ENCODE measurements at regions not wholly inside any gene's neighbourhood (a gene's known extent, or its start where the extent isn't known, plus 50 kb on each side); places are given as distances from the start of the nearest gene placed in this dataset.

DNA sequence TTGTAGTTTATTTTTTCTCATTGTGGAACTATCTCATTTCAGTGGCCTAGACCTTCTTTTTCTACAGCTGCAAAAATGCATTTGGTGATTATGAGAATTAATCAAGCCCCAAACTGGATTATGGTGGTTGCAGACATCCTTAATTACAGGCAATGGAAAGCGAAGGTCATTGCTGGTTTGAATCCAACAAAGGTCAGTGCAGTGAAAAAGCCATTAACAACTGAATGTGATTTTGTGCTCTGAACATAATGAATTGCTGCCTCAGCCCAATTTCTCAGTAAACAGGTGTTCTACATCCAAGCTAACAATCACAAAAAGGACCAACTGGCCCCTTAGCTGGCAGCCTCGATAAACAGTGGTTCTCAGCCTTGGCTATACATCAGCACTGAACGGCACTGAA is 260.1 kb upstream of the DPPA4 start:
- TF ChIP-seq TARDBP (IDR thresholded peaks at IDR 0.05; ENCODE audit: borderline replicate concordance) (no peak), YY1 (IDR thresholded peaks at IDR 0.05; ENCODE audit: low read depth, low read length) (no peak), POLR2AphosphoS5 (IDR thresholded peaks at IDR 0.05; ENCODE audit: low read length) (no peak), SUZ12 (IDR thresholded peaks at IDR 0.05; ENCODE audit: unreplicated experiment) (no peak), NRF1 (conservative IDR thresholded peaks at IDR 0.05; ENCODE audit: low read depth, low read length) (no peak), CBFB (IDR thresholded peaks at IDR 0.05; ENCODE audit: low read depth) (no peak), IKZF1 (conservative IDR thresholded peaks at IDR 0.05) (no peak), POU2F2 (IDR thresholded peaks at IDR 0.05; ENCODE audit: borderline replicate concordance, low read depth, low read length) (no peak), RFX5 (IDR thresholded peaks at IDR 0.05; ENCODE audit: low read depth, low read length) (no peak), IRF4 (IDR thresholded peaks at IDR 0.05; ENCODE audit: low read depth, low read length) (no peak)
- TF ChIP-seq, protein P1, sequence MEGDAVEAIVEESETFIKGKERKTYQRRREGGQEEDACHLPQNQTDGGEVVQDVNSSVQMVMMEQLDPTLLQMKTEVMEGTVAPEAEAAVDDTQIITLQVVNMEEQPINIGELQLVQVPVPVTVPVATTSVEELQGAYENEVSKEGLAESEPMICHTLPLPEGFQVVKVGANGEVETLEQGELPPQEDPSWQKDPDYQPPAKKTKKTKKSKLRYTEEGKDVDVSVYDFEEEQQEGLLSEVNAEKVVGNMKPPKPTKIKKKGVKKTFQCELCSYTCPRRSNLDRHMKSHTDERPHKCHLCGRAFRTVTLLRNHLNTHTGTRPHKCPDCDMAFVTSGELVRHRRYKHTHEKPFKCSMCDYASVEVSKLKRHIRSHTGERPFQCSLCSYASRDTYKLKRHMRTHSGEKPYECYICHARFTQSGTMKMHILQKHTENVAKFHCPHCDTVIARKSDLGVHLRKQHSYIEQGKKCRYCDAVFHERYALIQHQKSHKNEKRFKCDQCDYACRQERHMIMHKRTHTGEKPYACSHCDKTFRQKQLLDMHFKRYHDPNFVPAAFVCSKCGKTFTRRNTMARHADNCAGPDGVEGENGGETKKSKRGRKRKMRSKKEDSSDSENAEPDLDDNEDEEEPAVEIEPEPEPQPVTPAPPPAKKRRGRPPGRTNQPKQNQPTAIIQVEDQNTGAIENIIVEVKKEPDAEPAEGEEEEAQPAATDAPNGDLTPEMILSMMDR (IDR thresholded peaks at IDR 0.05 in 2 of 3, conservative IDR thresholded peaks at IDR 0.05 in 1 of 3; ENCODE audit: control insufficient read depth in 2 of 3, extremely low read depth in 1 of 3, insufficient read depth in 1 of 3, low read depth in 3 of 3, low read length in 3 of 3), result no peak
- TF ChIP-seq, protein P2, sequence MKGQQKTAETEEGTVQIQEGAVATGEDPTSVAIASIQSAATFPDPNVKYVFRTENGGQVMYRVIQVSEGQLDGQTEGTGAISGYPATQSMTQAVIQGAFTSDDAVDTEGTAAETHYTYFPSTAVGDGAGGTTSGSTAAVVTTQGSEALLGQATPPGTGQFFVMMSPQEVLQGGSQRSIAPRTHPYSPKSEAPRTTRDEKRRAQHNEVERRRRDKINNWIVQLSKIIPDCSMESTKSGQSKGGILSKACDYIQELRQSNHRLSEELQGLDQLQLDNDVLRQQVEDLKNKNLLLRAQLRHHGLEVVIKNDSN (IDR thresholded peaks at IDR 0.05; ENCODE audit: borderline replicate concordance, extremely low read length, insufficient read depth, low read depth, low read length), result no peak

Data from GM12878 (cell line).